Testis (tissue), 2 donors: ENCODE measurements at regions not wholly inside any gene's neighbourhood (a gene's known extent, or its start where the extent isn't known, plus 50 kb on each side); places are given as distances from the start of the nearest gene placed in this dataset.

ENCODE experiments used
- CTCF ChIP-seq, 3 experiments: fragments of 450-650 bp in 2 of 3; fragments of 200-600 bp in 1 of 3; sonication (generic) in 1 of 3; IDR thresholded peaks; one replicate each; pipeline ENCODE4 v1.5.1; 2016 to 2019; ENCODE audit warnings: antibody characterized with exemption in 3 of 3, mild to moderate bottlenecking in 2 of 3, moderate library complexity in 1 of 3
- POLR2A ChIP-seq: fragments of 450-650 bp; IDR thresholded peaks from one replicate; pipeline ENCODE4 v1.6.1; 2017; ENCODE audit warnings: antibody characterized with exemption, mild to moderate bottlenecking, moderate library complexity

- TF ChIP-seq CTCF (IDR thresholded peaks at IDR 0.05) (no peak), POLR2A (no peak)
These were observed 123.4 kb downstream of the HMX1 start for GRCh38 chr4:8748236-8748575.
